ENCODE measurements at regions not wholly inside any gene's neighbourhood (a gene's known extent, or its start where the extent isn't known, plus 50 kb on each side); places are given as distances from the start of the nearest gene placed in this dataset.

DNA sequence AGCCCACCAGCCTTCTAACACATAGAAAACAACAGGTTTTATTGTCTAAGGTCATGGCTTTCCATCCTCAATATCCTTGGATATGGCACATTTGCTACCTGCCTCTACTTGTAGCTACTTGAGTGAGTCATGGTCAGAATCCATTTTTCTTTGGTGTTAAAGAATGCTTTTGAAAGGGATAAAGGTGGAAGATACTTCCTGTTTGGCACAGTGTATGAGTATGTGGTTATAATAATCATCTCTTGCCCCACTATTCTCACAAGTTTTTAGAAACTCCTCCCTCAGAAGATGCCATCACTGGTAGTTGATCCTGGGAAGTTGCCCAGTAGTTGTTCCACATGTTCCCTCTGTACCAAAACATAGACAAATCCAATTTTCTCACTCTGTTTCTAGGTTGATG lies 508.6 kb upstream of the IL12A start:
- TF ChIP-seq POLR2AphosphoS5 (IDR thresholded peaks at IDR 0.05) (no peak), POLR2A (IDR thresholded peaks at IDR 0.05) (no peak)
